IPS-NIHi7 (cell line): ENCODE measurements at regions not wholly inside any gene's neighbourhood (a gene's known extent, or its start where the extent isn't known, plus 50 kb on each side); places are given as distances from the start of the nearest gene placed in this dataset.

ENCODE experiments used
- DNase-seq: peaks from one replicate; pipeline ENCODE4 v3.0.0; 2012; ENCODE audit warnings: mixed read lengths; ENCODE audit errors: extremely low spot score

DNA sequence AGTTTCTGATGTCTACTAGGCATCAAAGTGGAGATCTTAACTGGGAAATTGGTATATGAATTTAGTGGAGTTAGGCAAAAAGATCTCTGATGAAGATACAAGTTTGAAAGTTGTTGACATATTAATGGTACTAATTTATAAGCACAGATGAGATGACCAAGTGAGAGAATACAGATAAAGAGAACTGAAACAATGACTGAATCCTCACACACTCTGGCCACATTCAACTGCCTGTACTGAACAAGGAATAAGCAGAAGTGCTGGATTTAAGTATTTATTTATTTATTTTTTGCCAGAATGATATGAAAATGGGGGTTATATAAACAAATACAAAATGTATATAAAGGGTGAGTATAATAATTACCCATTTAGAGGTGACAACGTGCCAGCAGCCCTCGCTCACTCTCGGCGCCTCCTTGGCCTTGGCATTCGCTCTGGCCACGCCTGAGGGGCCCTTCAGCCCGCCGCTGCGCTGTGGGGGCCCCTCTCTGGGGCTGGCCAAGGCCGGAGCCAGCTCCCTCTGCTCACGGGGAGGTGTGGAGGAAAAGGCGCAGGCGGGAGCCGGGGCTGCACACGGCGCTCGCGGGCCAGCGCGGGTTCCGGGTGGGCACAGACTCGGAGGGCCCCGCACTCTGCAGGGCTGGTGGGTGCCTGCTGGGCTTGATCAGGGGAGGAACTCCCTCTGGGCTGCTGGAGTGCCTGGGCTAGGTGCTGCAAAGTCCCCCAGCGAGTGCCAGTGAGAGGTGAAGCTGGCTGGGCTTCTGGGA is 1363.9 kb upstream of the CRIM1 start:
- no peak for DNase-seq

- no peak for DNase-seq
These were observed 1370.1 kb upstream of the CRIM1 start for GRCh38 chr2:34985474-34985873.

GRCh38 chr2:34980689-34981088 is 1374.9 kb upstream of the CRIM1 start:
- no peak for DNase-seq

DNA sequence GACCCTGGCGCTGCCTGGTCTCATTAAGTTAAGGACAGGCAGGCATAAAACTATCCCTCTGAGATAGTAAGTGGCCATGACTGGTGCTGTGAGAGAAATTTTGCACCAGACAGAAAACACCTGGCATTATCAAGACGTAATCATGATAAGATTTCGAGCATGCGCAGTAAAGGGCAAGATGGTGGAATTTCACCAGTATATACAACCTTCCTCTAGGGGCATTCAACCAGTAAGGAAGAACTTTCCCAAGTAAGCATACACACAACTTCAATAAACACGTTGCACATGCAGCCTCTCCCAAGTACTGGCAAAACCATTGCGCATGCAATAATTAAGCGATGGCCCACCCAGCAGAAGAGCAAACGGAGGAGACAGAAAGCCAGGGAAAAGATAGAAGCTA is 1376.4 kb upstream of the CRIM1 start:
- DNase-seq: no peak

- DNase-seq: no peak
These were observed 1362.7 kb upstream of the FAM98A start for GRCh38 chr2:34961822-34962221.

DNA sequence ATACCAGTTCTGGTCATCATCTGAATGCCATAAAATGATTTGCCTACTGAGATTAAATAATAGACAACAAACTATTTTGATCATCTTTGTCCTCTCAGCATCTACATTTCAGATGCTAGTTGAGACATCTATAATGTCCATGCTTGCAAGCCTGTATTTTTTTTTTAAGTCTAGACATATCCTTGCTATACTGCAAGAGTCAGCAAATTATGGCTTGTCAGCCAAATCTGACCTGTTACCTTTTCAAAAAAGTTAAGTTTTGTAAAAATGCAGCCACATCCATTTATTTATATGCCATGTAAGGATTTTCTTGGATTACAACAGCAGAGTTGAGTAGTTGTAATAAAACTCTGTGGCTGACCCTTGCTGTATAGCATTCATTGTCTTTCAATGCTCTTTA is 1355.7 kb upstream of the FAM98A start:
- DNase-seq: no peak

DNA sequence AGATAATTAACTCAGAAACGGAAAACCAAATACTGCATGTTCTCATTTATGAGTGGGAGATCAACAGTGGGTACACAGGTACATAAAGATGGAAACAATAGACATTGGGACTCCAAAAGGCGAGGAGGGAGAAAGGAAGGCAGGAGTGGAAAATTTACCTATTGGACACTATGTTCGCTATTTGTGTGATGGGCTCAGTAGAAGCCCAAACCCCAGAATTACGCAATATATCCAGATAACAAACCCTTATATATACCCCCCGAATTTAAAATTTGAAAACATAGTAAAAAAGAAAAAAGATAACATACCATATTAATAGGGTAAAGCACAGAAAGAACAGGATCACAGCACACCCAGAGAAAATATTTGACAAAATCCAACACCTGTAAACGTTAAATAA is 1351.7 kb upstream of the FAM98A start:
- DNase-seq: no peak

- peak; percentile 13 for DNase-seq
These were observed 1350.2 kb upstream of the FAM98A start for GRCh38 chr2:34949316-34949715.

GRCh38 chr2:34936089-34936488 is 1337.0 kb upstream of the FAM98A start:
- no peak for DNase-seq

- DNase-seq: no peak
These were observed 1313.0 kb upstream of the FAM98A start for GRCh38 chr2:34912084-34912483.

- DNase-seq: no peak
These were observed 1311.0 kb upstream of the FAM98A start for GRCh38 chr2:34909992-34910705.

GRCh38 chr2:34907812-34908211 is 1308.7 kb upstream of the FAM98A start:
- DNase-seq: no peak

DNA sequence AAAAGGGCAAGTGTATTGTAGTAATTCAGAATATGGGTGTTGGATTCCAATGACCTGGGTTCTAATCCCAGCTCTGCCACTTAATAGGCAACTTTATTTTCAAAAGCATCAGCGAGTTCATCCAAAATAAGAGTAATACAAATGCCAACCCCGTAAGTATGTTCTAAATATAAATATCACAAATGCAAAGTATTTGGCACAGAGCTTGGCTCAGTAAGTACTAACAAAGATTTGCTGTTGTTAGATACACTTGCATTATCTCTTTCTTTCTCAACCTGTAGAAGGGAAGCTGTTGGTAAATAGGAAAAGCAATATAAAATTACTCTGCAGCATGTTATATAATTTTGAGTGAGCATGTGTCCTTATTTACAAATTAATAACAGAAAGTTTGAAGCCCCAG is 1302.6 kb upstream of the FAM98A start:
- DNase-seq: no peak

GRCh38 chr2:34899079-34899478 is 1300.0 kb upstream of the FAM98A start:
- no peak for DNase-seq

GRCh38 chr2:34892766-34893165 is 1293.7 kb upstream of the FAM98A start:
- no peak for DNase-seq

DNA sequence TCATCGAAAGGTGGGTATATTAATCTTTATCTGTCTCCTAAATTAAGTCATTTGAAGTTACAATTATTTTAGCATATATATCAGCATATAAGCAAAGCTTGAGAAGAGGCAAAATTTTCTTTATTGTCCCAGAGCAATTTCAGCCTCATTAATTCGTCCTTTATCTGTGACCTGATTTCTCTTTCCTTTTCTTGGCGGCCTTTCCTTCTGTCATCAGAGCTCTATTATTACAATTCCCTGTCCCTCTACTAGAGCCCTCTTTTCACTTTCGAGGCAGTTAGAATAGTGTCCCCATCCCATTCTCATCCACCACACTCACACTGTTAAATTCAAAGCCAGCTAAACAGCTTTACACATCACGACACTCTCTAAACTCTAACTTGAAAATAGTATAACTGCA is 1293.2 kb upstream of the FAM98A start:
- DNase-seq: no peak

DNA sequence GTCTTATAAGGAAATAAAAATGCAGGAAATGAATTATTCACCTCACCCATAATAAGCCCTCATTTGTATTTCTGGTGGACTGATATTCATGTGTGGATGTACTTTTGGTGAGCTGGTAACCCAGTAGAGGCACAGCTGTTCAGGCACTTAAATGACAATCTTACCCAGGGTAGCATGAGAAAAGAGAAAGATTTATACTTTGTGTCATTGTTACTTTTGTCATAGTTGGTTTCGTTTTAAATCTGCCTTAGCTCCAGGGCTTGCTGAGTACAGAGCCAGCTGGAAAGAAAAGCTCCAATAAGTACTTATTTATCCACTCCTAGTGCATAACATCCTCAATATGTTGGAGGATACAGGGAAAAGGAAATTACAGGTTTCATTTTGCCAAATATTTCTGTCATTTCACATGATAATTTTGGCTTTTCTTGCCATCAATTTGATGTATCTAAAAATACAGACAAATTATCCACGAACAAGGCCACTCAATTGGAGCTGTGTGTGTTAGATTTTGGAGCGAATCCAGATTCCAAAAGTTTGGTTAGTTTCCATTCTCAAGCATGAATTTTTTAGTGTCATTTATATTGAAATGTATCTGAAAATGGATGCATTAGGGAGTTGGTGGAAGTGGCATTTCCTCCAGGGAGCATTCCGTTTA is 1276.1 kb upstream of the FAM98A start:
- DNase-seq: no peak

- DNase-seq: no peak
These were observed 1254.5 kb upstream of the FAM98A start for GRCh38 chr2:34853646-34854045.

DNA sequence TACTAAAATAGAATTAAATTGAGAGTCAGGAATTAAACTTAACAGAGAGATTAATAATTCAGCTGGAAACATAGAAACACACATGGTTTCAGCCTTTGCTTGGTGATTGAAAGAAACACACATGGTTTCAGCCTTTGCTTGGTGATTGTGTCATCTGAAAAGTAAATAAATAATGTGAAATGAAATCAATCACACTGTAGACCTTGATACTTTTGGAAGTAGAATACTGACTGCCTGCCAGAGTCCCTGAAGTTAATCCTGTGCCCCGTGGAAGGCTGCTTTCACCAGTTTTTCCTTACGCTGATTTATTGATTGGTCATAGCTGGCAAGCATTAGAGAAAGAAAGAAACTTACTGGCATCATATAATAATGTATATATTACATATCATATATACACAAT is 1252.7 kb upstream of the FAM98A start:
- no peak for DNase-seq

DNA sequence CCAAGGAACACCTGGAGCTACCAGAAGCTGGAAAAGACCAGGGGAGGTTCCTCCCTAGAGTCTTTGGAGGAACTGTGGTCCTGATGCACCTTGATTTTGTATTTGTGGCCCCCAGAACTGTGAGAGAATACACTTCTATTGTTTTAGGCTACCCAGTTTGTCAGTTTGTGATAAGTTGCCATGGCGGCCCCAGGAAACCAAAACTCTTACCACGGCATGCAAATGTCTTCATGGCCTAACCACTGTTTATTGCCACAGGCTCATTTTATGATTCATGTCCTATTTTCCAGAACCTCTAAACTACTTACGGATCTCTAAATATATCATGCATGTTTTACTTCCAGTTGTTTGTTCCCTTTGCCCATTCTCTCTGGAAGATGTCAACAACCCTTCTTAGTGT is 1250.7 kb upstream of the FAM98A start:
- no peak for DNase-seq

- no peak for DNase-seq
These were observed 1249.6 kb upstream of the FAM98A start for GRCh38 chr2:34848691-34849090.

GRCh38 chr2:34848132-34848531 is 1249.0 kb upstream of the FAM98A start:
- no peak for DNase-seq

- no peak for DNase-seq
These were observed 1245.5 kb upstream of the FAM98A start for GRCh38 chr2:34844629-34845028.
